ENCODE measurements at regions not wholly inside any gene's neighbourhood (a gene's known extent, or its start where the extent isn't known, plus 50 kb on each side); places are given as distances from the start of the nearest gene placed in this dataset.

DNA sequence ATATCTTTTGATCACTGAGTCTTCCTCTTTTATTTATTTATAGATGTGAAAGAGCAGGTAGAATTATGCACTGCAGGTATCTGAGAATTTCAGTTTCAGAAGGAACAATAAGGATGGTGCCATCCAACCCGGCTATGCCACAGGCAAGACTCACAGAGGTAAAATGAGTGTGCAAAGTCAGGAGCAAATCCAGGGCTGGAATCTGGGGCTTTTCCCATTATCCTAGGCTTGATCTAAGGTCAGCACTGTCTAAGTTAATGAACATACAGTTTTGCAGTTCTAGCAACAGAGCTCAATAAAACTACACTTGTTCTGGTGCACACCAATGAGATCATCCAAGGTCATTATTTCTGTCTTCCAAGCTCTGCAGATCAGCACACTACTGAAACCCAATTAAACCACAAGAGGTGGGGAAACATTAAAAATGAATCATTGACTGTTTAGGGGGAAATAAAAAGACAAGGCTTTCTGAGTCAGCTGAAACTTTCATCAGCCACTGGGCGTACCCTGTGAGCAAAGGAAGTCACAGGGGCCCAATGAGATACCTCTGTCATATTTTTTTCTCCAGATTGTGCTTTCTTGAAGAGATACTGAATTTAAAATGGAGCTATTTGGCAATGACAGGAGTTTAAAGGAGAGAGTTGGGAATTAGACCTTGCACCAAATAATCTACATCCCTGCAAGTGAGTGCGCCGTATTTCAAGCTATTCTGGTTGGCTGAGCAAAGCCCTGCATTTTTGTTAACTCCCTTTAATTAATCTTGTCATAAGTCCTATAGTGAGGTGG is 662.2 kb upstream of the ZNF608 start:
- Histone ChIP-seq H3K9me3 (ENCODE audit: control insufficient read depth in 4 of 4, insufficient read depth in 3 of 4, low read length in 3 of 4) (no peaks in the 10 kb centered on the region), H3K4me1 (ENCODE audit: control insufficient read depth in 5 of 5, insufficient read depth in 5 of 5, low read length in 5 of 5) (peaks cover 0 to 54% (median 32%) of the 10 kb centered on the region in 5 donors), H3K27ac (ENCODE audit: low read depth in 1 of 2, low read length in 1 of 2) (no peak overlapping the region), H3K36me3 (ENCODE audit: control insufficient read depth in 4 of 4, insufficient read depth in 4 of 4, low read length in 4 of 4) (no peaks in the 10 kb centered on the region), H3K9ac (ENCODE audit: insufficient read depth in 1 of 2, low read length in 2 of 2) (no peak overlapping the region), H3K4me3 (no peak overlapping the region), H3K27me3 (ENCODE audit: control insufficient read depth in 3 of 3, insufficient read depth in 3 of 3, low read length in 2 of 3) (no peaks in the 10 kb centered on the region)
- WGBS, 2 donors, result 76 to 85% methylated on average over 4 of the region's 4 CpGs
- DNase-seq (no peak), ATAC-seq (ENCODE audit: insufficient read depth, low FRiP score) (no peak)
- TF ChIP-seq CTCF (IDR thresholded peaks at IDR 0.05; ENCODE audit: control extremely low read depth, extremely low read depth), result no peak

DNA sequence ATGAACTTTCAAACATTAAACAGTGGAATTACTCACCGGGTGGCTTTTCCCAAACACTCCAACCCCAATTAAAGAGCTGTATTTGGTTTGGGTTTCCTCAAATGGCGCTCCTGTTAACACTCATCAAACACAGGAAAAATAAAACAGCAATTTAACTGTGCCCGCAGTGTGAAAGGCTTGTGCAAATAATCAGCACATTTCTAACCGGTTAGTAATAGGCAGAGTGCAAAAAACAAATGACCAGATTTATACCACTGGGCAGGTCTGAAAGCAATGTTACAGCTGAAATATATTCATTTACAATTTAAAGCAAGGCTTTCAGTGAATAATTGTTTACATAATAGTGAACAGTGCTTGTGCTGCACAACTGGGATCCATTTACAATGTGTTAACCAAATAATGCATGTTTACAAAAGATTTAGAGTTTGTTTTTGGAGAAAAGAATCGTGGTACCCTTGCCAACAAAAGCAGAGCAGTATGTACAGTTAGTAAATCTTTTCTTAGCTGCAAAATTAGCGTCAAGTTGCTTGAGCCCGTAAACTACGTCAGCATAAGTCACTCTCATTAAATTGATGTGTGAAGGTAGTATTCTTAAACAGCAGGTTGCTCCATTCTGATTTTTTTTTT is 662.9 kb upstream of the ZNF608 start:
- Histone ChIP-seq H3K9me3 (ENCODE audit: control insufficient read depth in 4 of 4, insufficient read depth in 3 of 4, low read length in 3 of 4) (no peaks in the 10 kb centered on the region), H3K4me1 (ENCODE audit: control insufficient read depth in 5 of 5, insufficient read depth in 5 of 5, low read length in 5 of 5) (peaks cover 0 to 56% (median 32%) of the 10 kb centered on the region in 5 donors), H3K9ac (ENCODE audit: insufficient read depth in 1 of 2, low read length in 2 of 2) (no peak overlapping the region), H3K4me3 (no peak overlapping the region), H3K36me3 (ENCODE audit: control insufficient read depth in 4 of 4, insufficient read depth in 4 of 4, low read length in 4 of 4) (no peaks in the 10 kb centered on the region), H3K27ac (ENCODE audit: low read depth in 1 of 2, low read length in 1 of 2) (no peak overlapping the region), H3K27me3 (ENCODE audit: control insufficient read depth in 3 of 3, insufficient read depth in 3 of 3, low read length in 2 of 3) (no peaks in the 10 kb centered on the region)
- ATAC-seq (ENCODE audit: insufficient read depth, low FRiP score) (peak; percentile 28), DNase-seq (peak in 2 of 3 donors; percentile 72 to 76)
- WGBS, 2 donors, result 61 to 77% methylated on average over 8 of the region's 8 CpGs
- TF ChIP-seq CTCF (IDR thresholded peaks at IDR 0.05; ENCODE audit: control extremely low read depth, extremely low read depth), result no peak

DNA sequence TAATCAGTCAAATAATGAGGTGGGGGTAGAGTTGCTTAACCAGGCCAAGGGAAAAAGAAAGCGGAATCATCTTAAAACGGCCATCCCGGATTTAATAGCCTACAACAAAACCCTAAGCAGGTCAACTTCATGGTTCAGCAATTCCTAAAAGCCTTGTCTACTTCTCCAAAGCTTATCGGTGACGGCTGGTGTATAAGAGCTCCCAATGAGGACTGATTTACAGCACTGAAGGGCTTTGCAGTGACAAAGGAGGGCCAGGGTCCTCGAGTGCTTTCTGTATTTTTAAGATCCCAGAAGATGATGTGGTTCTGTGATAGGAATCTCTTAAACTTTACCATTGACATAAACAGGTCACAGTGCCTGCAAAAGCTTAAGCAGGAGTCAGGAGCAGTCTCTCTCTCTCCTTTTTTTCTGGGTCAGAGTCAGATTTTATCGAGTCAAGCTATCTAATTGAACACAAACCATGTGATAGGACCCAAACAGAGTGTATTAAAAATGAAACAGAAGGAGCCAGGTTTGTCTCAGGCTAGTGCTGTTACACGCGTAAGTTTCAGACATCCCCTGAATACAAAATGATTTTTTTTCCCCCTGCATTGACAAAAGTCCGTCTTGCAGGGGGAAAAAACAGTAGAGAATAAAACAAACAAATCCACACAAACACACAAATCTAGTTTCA is 663.6 kb upstream of the ZNF608 start:
- no peak overlapping the region for H3K4me3 ChIP-seq
- 53 to 70% methylated on average over 10 of the region's 10 CpGs for WGBS, 2 donors
- H3K36me3 ChIP-seq (ENCODE audit: control insufficient read depth in 4 of 4, insufficient read depth in 4 of 4, low read length in 4 of 4), result no peaks in the 10 kb centered on the region
- H3K9me3 ChIP-seq (ENCODE audit: control insufficient read depth in 4 of 4, insufficient read depth in 3 of 4, low read length in 3 of 4), result no peaks in the 10 kb centered on the region
- peak overlapping the region in 1 of 2 donors; percentile 73 for H3K9ac ChIP-seq (ENCODE audit: insufficient read depth in 1 of 2, low read length in 2 of 2)
- ATAC-seq (ENCODE audit: insufficient read depth, low FRiP score) (no peak), DNase-seq (peak in 2 of 3 donors; percentile 23 to 40)
- no peak for TF ChIP-seq CTCF (IDR thresholded peaks at IDR 0.05; ENCODE audit: control extremely low read depth, extremely low read depth)
- H3K27ac ChIP-seq (ENCODE audit: low read depth in 1 of 2, low read length in 1 of 2), result peak overlapping the region in 1 of 2 donors; percentile 59
- H3K4me1 ChIP-seq (ENCODE audit: control insufficient read depth in 5 of 5, insufficient read depth in 5 of 5, low read length in 5 of 5), result peaks cover 0 to 56% (median 32%) of the 10 kb centered on the region in 5 donors
- no peaks in the 10 kb centered on the region for H3K27me3 ChIP-seq (ENCODE audit: control insufficient read depth in 3 of 3, insufficient read depth in 3 of 3, low read length in 2 of 3)

All from lung (tissue), 11 donors.